Glutamatergic neuron (in vitro differentiated cells): ENCODE measurements at regions not wholly inside any gene's neighbourhood (a gene's known extent, or its start where the extent isn't known, plus 50 kb on each side); places are given as distances from the start of the nearest gene placed in this dataset.

Experiments used
- DNase-seq: peaks from one replicate; pipeline ENCODE4 v3.0.0; 2022
- H3K27ac Mint-ChIP-seq: one replicate; pipeline ENCODE4 v1.8.0; 2020; ENCODE audit warnings: mild to moderate bottlenecking, mixed read lengths, inconsistent platforms; ENCODE audit not compliant: unreplicated experiment
- H3K27me3 Mint-ChIP-seq: one replicate; pipeline ENCODE4 v1.8.0; 2020; ENCODE audit warnings: mild to moderate bottlenecking, moderate library complexity, mixed read lengths, inconsistent platforms; ENCODE audit not compliant: unreplicated experiment
- H3K36me3 Mint-ChIP-seq: one replicate; pipeline ENCODE4 v1.8.0; 2020; ENCODE audit warnings: mild to moderate bottlenecking, mixed read lengths, inconsistent platforms; ENCODE audit not compliant: unreplicated experiment
- H3K4me1 Mint-ChIP-seq: one replicate; pipeline ENCODE4 v1.8.0; 2020; ENCODE audit warnings: mild to moderate bottlenecking, low read depth, mixed read lengths, inconsistent platforms; ENCODE audit not compliant: unreplicated experiment
- H3K4me3 Mint-ChIP-seq: one replicate; pipeline ENCODE4 v1.8.0; 2020; ENCODE audit warnings: mild to moderate bottlenecking, mixed read lengths, inconsistent platforms; ENCODE audit not compliant: unreplicated experiment
- H3K9me3 Mint-ChIP-seq: one replicate; pipeline ENCODE4 v1.8.0; 2020; ENCODE audit warnings: mild to moderate bottlenecking, moderate library complexity, mixed read lengths, inconsistent platforms; ENCODE audit not compliant: unreplicated experiment
- TF ChIP-seq, protein P1 (sequence below): fragments of 200-600 bp; sonication (generic); IDR thresholded peaks from one replicate; pipeline ENCODE4 v1.5.0; 2021; ENCODE audit not compliant: partially characterized antibody, unreplicated experiment

DNA sequence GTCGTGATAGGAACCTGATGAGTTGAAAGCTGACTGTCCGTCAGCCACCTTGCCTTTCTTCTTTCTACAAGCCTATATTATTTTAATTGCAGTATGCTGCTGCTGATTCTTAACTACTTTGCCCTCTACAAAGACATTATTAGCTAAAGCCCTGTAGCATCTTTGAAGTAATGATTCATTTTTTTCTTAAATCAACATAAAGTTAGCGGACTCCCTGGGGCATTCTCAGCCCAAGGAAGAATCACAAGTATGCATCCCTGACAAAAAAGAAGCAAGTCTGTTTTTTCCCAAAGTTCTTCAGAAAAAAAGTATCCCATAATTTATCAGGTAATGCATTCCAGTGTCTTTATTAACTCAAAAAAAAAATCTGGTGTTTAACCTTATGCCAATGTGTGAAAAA is 69.5 kb upstream of the TAS2R1 start:
- Mint-ChIP-seq H3K4me1 (no peaks in the 10 kb centered on the region), H3K9me3 (peaks cover 1% of the 10 kb centered on the region), H3K27ac (no peak overlapping the region), H3K4me3 (no peak overlapping the region), H3K36me3 (no peaks in the 10 kb centered on the region), H3K27me3 (peaks cover 7% of the 10 kb centered on the region)
- DNase-seq: no peak
- TF ChIP-seq, protein P1, sequence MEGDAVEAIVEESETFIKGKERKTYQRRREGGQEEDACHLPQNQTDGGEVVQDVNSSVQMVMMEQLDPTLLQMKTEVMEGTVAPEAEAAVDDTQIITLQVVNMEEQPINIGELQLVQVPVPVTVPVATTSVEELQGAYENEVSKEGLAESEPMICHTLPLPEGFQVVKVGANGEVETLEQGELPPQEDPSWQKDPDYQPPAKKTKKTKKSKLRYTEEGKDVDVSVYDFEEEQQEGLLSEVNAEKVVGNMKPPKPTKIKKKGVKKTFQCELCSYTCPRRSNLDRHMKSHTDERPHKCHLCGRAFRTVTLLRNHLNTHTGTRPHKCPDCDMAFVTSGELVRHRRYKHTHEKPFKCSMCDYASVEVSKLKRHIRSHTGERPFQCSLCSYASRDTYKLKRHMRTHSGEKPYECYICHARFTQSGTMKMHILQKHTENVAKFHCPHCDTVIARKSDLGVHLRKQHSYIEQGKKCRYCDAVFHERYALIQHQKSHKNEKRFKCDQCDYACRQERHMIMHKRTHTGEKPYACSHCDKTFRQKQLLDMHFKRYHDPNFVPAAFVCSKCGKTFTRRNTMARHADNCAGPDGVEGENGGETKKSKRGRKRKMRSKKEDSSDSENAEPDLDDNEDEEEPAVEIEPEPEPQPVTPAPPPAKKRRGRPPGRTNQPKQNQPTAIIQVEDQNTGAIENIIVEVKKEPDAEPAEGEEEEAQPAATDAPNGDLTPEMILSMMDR: no peak

DNA sequence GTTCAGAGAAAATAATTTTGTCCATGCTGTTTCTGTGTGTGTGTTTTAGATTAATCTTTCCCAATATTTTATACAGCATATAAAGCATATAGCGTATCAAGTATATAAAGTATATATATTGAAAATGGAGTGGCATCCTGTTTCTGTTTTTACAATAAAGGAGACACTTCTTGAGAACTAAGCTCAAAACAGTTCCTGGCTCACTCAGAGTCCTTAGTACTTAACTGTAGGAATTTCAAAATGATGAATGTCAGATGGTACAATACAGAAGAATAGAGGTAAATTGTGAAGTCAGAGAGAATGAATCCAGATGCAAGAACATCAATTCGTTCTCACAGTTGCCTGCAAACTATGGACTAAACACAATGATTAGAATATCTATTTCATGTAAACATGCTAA is 68.7 kb upstream of the TAS2R1 start:
- no peak for DNase-seq
- Mint-ChIP-seq H3K4me1 (no peaks in the 10 kb centered on the region), H3K36me3 (no peaks in the 10 kb centered on the region), H3K27ac (no peak overlapping the region), H3K4me3 (no peak overlapping the region), H3K9me3 (peaks cover 1% of the 10 kb centered on the region), H3K27me3 (peaks cover 7% of the 10 kb centered on the region)
- TF ChIP-seq, protein P1: no peak

DNA sequence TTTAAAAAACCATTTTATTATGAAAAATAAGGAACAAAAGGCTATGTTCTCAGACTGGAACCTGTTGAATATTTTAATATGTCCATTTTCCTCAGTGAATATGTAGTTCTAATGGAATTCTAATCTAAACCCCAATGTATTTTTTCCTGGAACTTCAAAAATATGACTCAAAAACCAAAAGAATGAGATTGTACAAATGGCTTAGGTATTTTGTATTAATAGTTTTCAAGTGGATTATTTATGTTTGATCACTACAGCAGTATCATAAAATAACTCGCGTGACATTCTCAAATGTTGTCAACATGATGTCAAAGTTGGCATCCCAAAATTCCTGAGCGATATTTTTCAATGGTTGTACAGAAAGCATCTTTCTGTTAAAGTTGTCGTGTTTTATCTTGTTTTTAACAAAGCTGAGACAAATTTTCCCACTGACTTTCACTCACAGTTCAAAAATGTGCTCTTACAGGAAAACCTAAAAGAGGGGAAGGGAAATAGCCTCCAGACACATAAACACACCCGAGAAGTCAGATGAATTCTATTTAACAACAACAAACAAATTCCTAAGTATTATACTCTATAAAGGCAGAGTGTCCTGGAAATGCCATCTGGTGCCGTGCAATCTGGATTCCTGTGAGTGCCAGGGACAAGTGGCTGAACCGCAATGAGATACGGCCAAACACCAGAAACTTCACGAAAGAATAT is 68.1 kb upstream of the TAS2R1 start:
- no peak for DNase-seq

DNA sequence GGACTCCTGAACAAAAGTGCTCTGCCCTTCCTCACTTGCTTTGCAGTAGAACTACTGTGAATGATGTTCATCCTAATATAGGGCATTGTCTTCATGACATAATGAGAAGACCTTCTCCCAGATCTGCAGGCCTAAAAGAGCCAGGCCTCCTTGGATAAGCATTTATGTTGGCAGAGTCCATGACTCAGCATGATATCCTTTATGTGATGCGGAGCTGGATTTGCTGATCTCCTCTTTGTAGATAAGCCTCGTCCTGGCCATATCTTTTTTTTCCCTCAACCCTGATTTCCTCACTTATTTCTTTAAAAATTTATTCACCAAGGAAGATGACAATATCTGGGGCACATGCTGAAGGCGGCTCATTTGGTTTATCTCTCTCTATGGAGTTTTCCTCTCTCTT is 62.4 kb upstream of the TAS2R1 start:
- H3K27me3 Mint-ChIP-seq: peaks cover 12% of the 10 kb centered on the region
- peaks cover 1% of the 10 kb centered on the region for H3K9me3 Mint-ChIP-seq
- TF ChIP-seq, protein P1: no peak
- DNase-seq: no peak
- no peaks in the 10 kb centered on the region for H3K36me3 Mint-ChIP-seq
- H3K4me3 Mint-ChIP-seq: no peak overlapping the region
- H3K4me1 Mint-ChIP-seq: no peaks in the 10 kb centered on the region
- no peak overlapping the region for H3K27ac Mint-ChIP-seq

More for the DNA sequence above, 68.1 kb upstream of the TAS2R1 start:
- H3K36me3 Mint-ChIP-seq: no peaks in the 10 kb centered on the region
- H3K27me3 Mint-ChIP-seq: peaks cover 7% of the 10 kb centered on the region
- no peaks in the 10 kb centered on the region for H3K4me1 Mint-ChIP-seq
- TF ChIP-seq, protein P1: no peak
- no peak overlapping the region for H3K27ac Mint-ChIP-seq
- H3K9me3 Mint-ChIP-seq: peaks cover 1% of the 10 kb centered on the region
- H3K4me3 Mint-ChIP-seq: no peak overlapping the region

DNA sequence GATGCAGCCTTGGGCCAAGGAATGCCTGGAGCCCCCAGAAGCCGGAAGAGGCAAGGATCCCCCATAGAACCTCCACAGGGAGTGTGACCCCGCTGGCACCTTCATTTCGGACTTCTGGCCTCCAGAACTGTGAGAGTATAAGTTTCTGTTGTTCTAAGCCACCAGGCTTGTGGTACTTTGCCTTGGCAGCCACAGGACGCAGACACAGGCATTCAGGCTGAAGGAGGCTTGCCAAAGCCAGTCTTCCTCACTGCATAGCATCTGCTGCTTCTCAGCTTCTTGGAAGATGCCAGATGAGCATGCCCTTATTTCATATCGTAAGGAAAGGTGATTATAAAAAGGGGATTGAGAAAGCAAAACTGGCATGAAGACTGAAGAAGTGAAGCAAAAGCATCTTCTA is 61.1 kb upstream of the TAS2R1 start:
- TF ChIP-seq, protein P1: no peak
- no peak overlapping the region for H3K4me3 Mint-ChIP-seq
- H3K36me3 Mint-ChIP-seq: no peaks in the 10 kb centered on the region
- H3K9me3 Mint-ChIP-seq: peaks cover 1% of the 10 kb centered on the region
- H3K27me3 Mint-ChIP-seq: peaks cover 10% of the 10 kb centered on the region
- no peak overlapping the region for H3K27ac Mint-ChIP-seq
- DNase-seq: no peak
- H3K4me1 Mint-ChIP-seq: no peaks in the 10 kb centered on the region
